H9 (cell line): ENCODE measurements at regions not wholly inside any gene's neighbourhood (a gene's known extent, or its start where the extent isn't known, plus 50 kb on each side); places are given as distances from the start of the nearest gene placed in this dataset.

ENCODE experiments used
- DNase-seq: peaks from one replicate; pipeline ENCODE4 v3.0.0-alpha.2; 2017
- H2AFZ ChIP-seq: one replicate; pipeline ENCODE4 v1.6.1; 2013; ENCODE audit warnings: mild to moderate bottlenecking, low read length, control low read depth, moderate library complexity
- H2AK5ac ChIP-seq: 2 replicates; pipeline ENCODE4 v1.6.1; 2013; ENCODE audit warnings: low read length, control low read depth, mixed read lengths; ENCODE audit not compliant: insufficient read length
- H2BK120ac ChIP-seq: one replicate; pipeline ENCODE4 v1.6.1; 2013; ENCODE audit warnings: low read depth, mild to moderate bottlenecking, low read length, control low read depth, inconsistent platforms; ENCODE audit not compliant: poor library complexity, severe bottlenecking
- H2BK12ac ChIP-seq: 2 replicates; pipeline ENCODE4 v1.6.1; 2013; ENCODE audit warnings: low read length, control low read depth, mixed read lengths, low read depth; ENCODE audit not compliant: insufficient read length
- H2BK15ac ChIP-seq: 2 replicates; pipeline ENCODE4 v1.6.1; 2013; ENCODE audit warnings: low read depth, low read length, control low read depth
- H2BK20ac ChIP-seq: one replicate; pipeline ENCODE4 v1.6.1; 2013; ENCODE audit warnings: low read depth, mild to moderate bottlenecking, low read length, control low read depth, inconsistent platforms; ENCODE audit not compliant: poor library complexity, severe bottlenecking
- H2BK5ac ChIP-seq: 2 replicates; pipeline ENCODE4 v1.6.1; 2013; ENCODE audit warnings: low read length, control low read depth, mixed read lengths; ENCODE audit not compliant: insufficient read length
- H3K14ac ChIP-seq: 2 replicates; pipeline ENCODE4 v1.6.1; 2013; ENCODE audit warnings: low read length, control low read depth; ENCODE audit not compliant: insufficient read depth
- H3K18ac ChIP-seq: 2 replicates; pipeline ENCODE4 v1.6.1; 2013; ENCODE audit warnings: low read depth, mild to moderate bottlenecking, mixed read lengths, low read length, control low read depth; ENCODE audit not compliant: insufficient read length
- H3K23ac ChIP-seq: 2 replicates; pipeline ENCODE4 v1.6.1; 2013; ENCODE audit warnings: low read length, control low read depth, mixed read lengths, low read depth; ENCODE audit not compliant: insufficient read length
- H3K23me2 ChIP-seq: 2 replicates; pipeline ENCODE4 v1.6.1; 2013; ENCODE audit warnings: low read depth, mild to moderate bottlenecking, mixed read lengths, low read length, control low read depth; ENCODE audit not compliant: insufficient read length, poor library complexity, severe bottlenecking
- H3K27ac ChIP-seq: 2 replicates; pipeline ENCODE4 v1.5.1; 2013; ENCODE audit warnings: low read length, control low read depth, mixed read lengths, low read depth; ENCODE audit not compliant: insufficient read length
- H3K27me3 ChIP-seq: 2 replicates; pipeline ENCODE4 v1.6.1; 2013; ENCODE audit warnings: low read length, control low read depth, inconsistent platforms; ENCODE audit not compliant: insufficient read depth
- H3K4ac ChIP-seq: 2 replicates; pipeline ENCODE4 v1.6.1; 2013; ENCODE audit warnings: low read depth, mild to moderate bottlenecking, control low read depth, inconsistent platforms, low read length, moderate library complexity
- H3K4me1 ChIP-seq: 2 replicates; pipeline ENCODE4 v1.6.1; 2013; ENCODE audit warnings: low read length, control low read depth, inconsistent platforms; ENCODE audit not compliant: insufficient read depth
- H3K4me2 ChIP-seq: 2 replicates; pipeline ENCODE4 v1.6.1; 2013; ENCODE audit warnings: low read length, control low read depth, mixed read lengths; ENCODE audit not compliant: insufficient read length, insufficient read depth
- H3K56ac ChIP-seq: 2 replicates; pipeline ENCODE4 v1.6.1; 2013; ENCODE audit warnings: low read depth, mild to moderate bottlenecking, mixed read lengths, low read length, control low read depth; ENCODE audit not compliant: insufficient read length
- H3K79me1 ChIP-seq: 2 replicates; pipeline ENCODE4 v1.6.1; 2013; ENCODE audit warnings: low read depth, mild to moderate bottlenecking, moderate library complexity, low read length, control low read depth, inconsistent platforms; ENCODE audit not compliant: insufficient read depth, poor library complexity, severe bottlenecking
- H3K79me2 ChIP-seq: 2 replicates; pipeline ENCODE4 v1.6.1; 2013; ENCODE audit warnings: low read length, control low read depth, inconsistent platforms; ENCODE audit not compliant: insufficient read depth
- H3K9ac ChIP-seq: 2 replicates; pipeline ENCODE4 v1.6.1; 2013; ENCODE audit warnings: low read length, control low read depth, mixed read lengths; ENCODE audit not compliant: insufficient read length; ENCODE audit errors: extremely low read depth
- H3K9me3 ChIP-seq: one replicate; pipeline ENCODE4 v1.6.1; 2013; ENCODE audit warnings: low read depth, low read length, inconsistent platforms; ENCODE audit not compliant: control insufficient read depth
- H3T11ph ChIP-seq: one replicate; pipeline ENCODE4 v1.6.1; 2013; ENCODE audit warnings: mild to moderate bottlenecking, low read length, control low read depth, inconsistent platforms
- H4K20me1 ChIP-seq: one replicate; pipeline ENCODE4 v1.6.1; 2013; ENCODE audit not compliant: control insufficient read depth, insufficient read length, insufficient read depth
- H4K5ac ChIP-seq: 2 replicates; pipeline ENCODE4 v1.6.1; 2013; ENCODE audit warnings: low read depth, mild to moderate bottlenecking, mixed read lengths, low read length, control low read depth; ENCODE audit not compliant: insufficient read length
- H4K8ac ChIP-seq: replicated peaks from 2 replicates; pipeline ENCODE4 v1.6.1; 2013; ENCODE audit warnings: low read length, control low read depth, mixed read lengths, low read depth; ENCODE audit not compliant: insufficient read length
- H4K91ac ChIP-seq: 2 replicates; pipeline ENCODE4 v1.6.1; 2013; ENCODE audit warnings: low read depth, mild to moderate bottlenecking, moderate library complexity, mixed read lengths, low read length, control low read depth; ENCODE audit not compliant: insufficient read length
- H3K27ac Mint-ChIP-seq, 3 experiments: 2 replicates in 2 of 3; 3 replicates in 1 of 3; pipeline ENCODE4 v1.8.0; 2020 to 2021; ENCODE audit warnings: mixed read lengths in 3 of 3, mild to moderate bottlenecking in 1 of 3, moderate library complexity in 1 of 3
- H3K27me3 Mint-ChIP-seq: 2 replicates; pipeline ENCODE4 v1.8.0; 2021; ENCODE audit warnings: low read depth, mild to moderate bottlenecking, moderate library complexity, mixed read lengths
- H3K36me3 Mint-ChIP-seq, 3 experiments: 2 replicates in 2 of 3; 3 replicates in 1 of 3; pipeline ENCODE4 v1.8.0; 2020 to 2021; ENCODE audit warnings: low read depth in 3 of 3, mixed read lengths in 3 of 3; ENCODE audit not compliant: insufficient read depth in 1 of 3
- H3K4me1 Mint-ChIP-seq, 2 experiments: 2 replicates each; pipeline ENCODE4 v1.8.0; 2020; ENCODE audit warnings: mixed read lengths in 2 of 2
- H3K4me3 Mint-ChIP-seq, 2 experiments: 2 replicates in 1 of 2; 3 replicates in 1 of 2; pipeline ENCODE4 v1.8.0; 2020 to 2021; ENCODE audit warnings: mild to moderate bottlenecking in 2 of 2, mixed read lengths in 2 of 2, moderate library complexity in 1 of 2
- H3K9me3 Mint-ChIP-seq, 2 experiments: 2 replicates in 1 of 2; 3 replicates in 1 of 2; pipeline ENCODE4 v1.8.0; 2020; ENCODE audit warnings: mild to moderate bottlenecking in 2 of 2, mixed read lengths in 2 of 2, moderate library complexity in 1 of 2
- WGBS: extraction: QIAGEN DNeasy Blood & Tissue Kit; methylation state at CpG from one replicate; pipeline ENCODE4 v1.1.7; 2013; ENCODE audit warnings: missing lambda C conversion rate, low lambda C conversion rate, mixed read lengths; ENCODE audit not compliant: insufficient read length; ENCODE audit errors: extremely low coverage; 5-methylcytosine and 5-hydroxymethylcytosine counted together
- TF ChIP-seq, protein P1 (sequence below): fragments of 200-600 bp; sonication (generic); conservative IDR thresholded peaks from 3 replicates; pipeline ENCODE4 v1.8.0; 2021; ENCODE audit warnings: antibody characterized with exemption, mild to moderate bottlenecking

GRCh38 chr11:19633276-19633675, 79.4 kb upstream of the NAV2 start:
- WGBS: no CpG with 5 or more reads among the region's 7 CpGs
- Mint-ChIP-seq H3K9me3 (peaks cover 0 to 5% of the 10 kb centered on the region in 2 experiments; a peak in 2 of 5 replicates), H3K27me3 (no peaks in the 10 kb centered on the region), H3K27ac (no peak overlapping the region), H3K4me1 (no peaks in the 10 kb centered on the region), H3K4me3 (no peak overlapping the region), H3K36me3 (no peaks in the 10 kb centered on the region)
- no peak overlapping the region for H3T11ph ChIP-seq
- no peaks in the 10 kb centered on the region for H3K79me1 ChIP-seq
- no peak overlapping the region for H3K9ac ChIP-seq
- no peak overlapping the region for H2BK5ac ChIP-seq
- no peak overlapping the region for H3K23ac ChIP-seq
- H2BK20ac ChIP-seq: no peak overlapping the region
- no peak overlapping the region for H3K56ac ChIP-seq
- no peak overlapping the region for H3K18ac ChIP-seq
- H3K4me1 ChIP-seq: no peaks in the 10 kb centered on the region
- H2BK120ac ChIP-seq: no peak overlapping the region
- no peaks in the 10 kb centered on the region for H3K9me3 ChIP-seq
- H2BK12ac ChIP-seq: no peak overlapping the region
- H4K8ac ChIP-seq: no peak overlapping the region
- no peak overlapping the region for H2BK15ac ChIP-seq
- no peaks in the 10 kb centered on the region for H3K79me2 ChIP-seq
- H4K5ac ChIP-seq: no peak overlapping the region
- H3K27me3 ChIP-seq: no peaks in the 10 kb centered on the region
- no peak overlapping the region for H3K4ac ChIP-seq
- H4K20me1 ChIP-seq: no peaks in the 10 kb centered on the region
- H3K23me2 ChIP-seq: no peaks in the 10 kb centered on the region
- no peak overlapping the region for H4K91ac ChIP-seq
- H3K27ac ChIP-seq: no peak overlapping the region
- no peak overlapping the region for H3K4me2 ChIP-seq
- no peak overlapping the region for H2AFZ ChIP-seq
- TF ChIP-seq, protein P1, sequence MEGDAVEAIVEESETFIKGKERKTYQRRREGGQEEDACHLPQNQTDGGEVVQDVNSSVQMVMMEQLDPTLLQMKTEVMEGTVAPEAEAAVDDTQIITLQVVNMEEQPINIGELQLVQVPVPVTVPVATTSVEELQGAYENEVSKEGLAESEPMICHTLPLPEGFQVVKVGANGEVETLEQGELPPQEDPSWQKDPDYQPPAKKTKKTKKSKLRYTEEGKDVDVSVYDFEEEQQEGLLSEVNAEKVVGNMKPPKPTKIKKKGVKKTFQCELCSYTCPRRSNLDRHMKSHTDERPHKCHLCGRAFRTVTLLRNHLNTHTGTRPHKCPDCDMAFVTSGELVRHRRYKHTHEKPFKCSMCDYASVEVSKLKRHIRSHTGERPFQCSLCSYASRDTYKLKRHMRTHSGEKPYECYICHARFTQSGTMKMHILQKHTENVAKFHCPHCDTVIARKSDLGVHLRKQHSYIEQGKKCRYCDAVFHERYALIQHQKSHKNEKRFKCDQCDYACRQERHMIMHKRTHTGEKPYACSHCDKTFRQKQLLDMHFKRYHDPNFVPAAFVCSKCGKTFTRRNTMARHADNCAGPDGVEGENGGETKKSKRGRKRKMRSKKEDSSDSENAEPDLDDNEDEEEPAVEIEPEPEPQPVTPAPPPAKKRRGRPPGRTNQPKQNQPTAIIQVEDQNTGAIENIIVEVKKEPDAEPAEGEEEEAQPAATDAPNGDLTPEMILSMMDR: no peak
- H2AK5ac ChIP-seq: no peak overlapping the region
- DNase-seq: no peak
- no peak overlapping the region for H3K14ac ChIP-seq
